ENCODE measurements at regions not wholly inside any gene's neighbourhood (a gene's known extent, or its start where the extent isn't known, plus 50 kb on each side); places are given as distances from the start of the nearest gene placed in this dataset.

DNA sequence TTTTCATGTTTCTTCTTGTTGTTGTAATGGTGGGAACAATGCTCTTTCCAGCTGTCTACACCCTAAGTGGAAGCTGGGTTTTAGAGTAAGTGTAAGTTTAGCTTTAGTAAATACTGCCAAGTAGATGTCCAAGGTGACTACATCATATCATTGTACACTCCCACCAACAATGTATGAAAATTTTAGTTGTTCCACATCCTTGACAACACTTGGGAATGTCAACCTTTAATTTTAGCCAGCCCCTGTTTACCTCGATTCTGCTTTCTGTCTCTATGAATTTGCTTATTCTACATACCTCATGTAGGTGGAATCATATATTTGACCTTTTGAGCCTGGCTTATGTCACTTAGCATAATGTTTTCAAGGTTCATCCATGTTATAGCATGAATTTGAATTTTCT is 93.0 kb downstream of the MTPAP start:
- Histone ChIP-seq H3K27me3 (ENCODE audit: control insufficient read depth, insufficient read depth) (no peaks in the 10 kb centered on the region), H3K4me1 (ENCODE audit: control insufficient read depth, insufficient read depth, low read length) (no peaks in the 10 kb centered on the region), H3K27ac (ENCODE audit: low read length) (no peak overlapping the region), H3K9me3 (ENCODE audit: control insufficient read depth, low read length) (no peaks in the 10 kb centered on the region), H3K4me3 (ENCODE audit: low read length) (no peak overlapping the region)
- WGBS = 88% methylated on average over 1 of the region's 1 CpG
- intact Hi-C loops (cut with DNase I) = no loop called here
- DNase-seq = no peak
- ATAC-seq = no peak

DNA sequence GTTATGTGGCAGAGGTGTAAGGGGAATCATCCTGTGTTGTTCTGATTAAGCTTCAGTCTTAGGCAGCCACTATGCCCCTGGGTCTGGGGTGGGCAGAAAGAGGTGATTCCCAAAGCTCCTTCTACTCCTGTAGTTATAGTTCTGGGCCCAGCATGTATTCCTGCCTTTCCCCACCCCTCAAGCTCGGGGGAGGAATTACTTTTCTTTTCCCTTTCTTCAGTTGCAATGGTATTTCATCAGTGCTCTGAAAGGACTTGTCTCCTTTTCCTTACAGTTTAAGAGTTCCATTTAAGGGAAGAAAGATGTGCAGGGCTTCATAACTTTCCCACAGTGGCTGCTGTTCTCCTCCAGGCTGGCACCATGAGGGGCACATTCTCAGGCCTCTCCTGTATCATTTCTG is 94.2 kb downstream of the MTPAP start:
- 58% methylated on average over 1 of the region's 1 CpG for WGBS
- Histone ChIP-seq H3K4me1 (ENCODE audit: control insufficient read depth, insufficient read depth, low read length) (no peaks in the 10 kb centered on the region), H3K4me3 (ENCODE audit: low read length) (no peak overlapping the region), H3K27ac (ENCODE audit: low read length) (no peak overlapping the region), H3K27me3 (ENCODE audit: control insufficient read depth, insufficient read depth) (no peaks in the 10 kb centered on the region), H3K9me3 (ENCODE audit: control insufficient read depth, low read length) (no peaks in the 10 kb centered on the region)
- ATAC-seq (no peak), DNase-seq (no peak)
- intact Hi-C loops (cut with DNase I) = no loop called here

DNA sequence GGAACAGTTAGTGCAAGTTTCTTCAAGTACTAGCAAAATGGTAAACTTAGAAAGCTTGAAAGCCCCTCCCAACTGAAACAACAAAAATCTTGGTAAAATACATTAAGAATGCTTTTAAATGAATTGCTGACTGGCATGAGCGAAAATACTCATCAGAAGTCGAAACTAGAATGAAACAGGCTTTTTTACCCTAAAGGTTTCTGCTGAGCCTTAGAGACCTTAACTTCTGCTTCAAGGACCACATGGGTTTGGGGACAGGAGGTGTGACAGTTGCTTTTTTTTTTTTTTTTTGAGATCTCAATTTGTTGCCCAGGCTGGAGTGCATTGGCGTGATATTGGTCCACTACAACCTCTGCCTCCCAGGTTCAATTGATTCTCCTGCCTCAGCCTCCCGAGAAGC is 100.3 kb downstream of the MTPAP start:
- intact Hi-C loops (cut with DNase I) = no loop called here
- WGBS = 97% methylated on average over 4 of the region's 4 CpGs
- Histone ChIP-seq H3K4me3 (ENCODE audit: low read length) (no peak overlapping the region), H3K9me3 (ENCODE audit: control insufficient read depth, low read length) (no peaks in the 10 kb centered on the region), H3K4me1 (ENCODE audit: control insufficient read depth, insufficient read depth, low read length) (no peaks in the 10 kb centered on the region), H3K27me3 (ENCODE audit: control insufficient read depth, insufficient read depth) (no peaks in the 10 kb centered on the region), H3K27ac (ENCODE audit: low read length) (no peak overlapping the region)
- no peak for DNase-seq
- ATAC-seq = no peak

DNA sequence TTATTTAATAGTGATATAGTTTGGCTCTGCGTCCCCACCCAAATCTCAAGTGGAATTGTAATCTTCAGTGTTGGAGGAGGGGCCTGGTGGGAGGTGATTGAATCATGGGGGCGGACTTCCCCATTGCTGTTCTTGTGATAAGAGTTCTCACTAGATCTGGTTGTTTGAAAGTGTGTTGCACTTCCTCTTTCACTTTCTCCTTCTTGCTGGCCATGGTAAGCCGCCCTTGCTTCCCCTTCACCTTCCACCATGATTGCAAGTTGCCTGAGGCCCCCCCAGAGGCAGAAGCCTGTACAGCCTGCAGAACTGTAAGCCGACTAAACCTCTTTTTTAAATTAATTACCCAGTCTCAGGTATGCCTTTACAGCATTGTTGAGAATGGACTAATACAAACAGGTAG is 101.4 kb downstream of the MTPAP start:
- Histone ChIP-seq H3K27me3 (ENCODE audit: control insufficient read depth, insufficient read depth) (no peaks in the 10 kb centered on the region), H3K4me1 (ENCODE audit: control insufficient read depth, insufficient read depth, low read length) (no peaks in the 10 kb centered on the region), H3K4me3 (ENCODE audit: low read length) (no peak overlapping the region), H3K27ac (ENCODE audit: low read length) (no peak overlapping the region), H3K9me3 (ENCODE audit: control insufficient read depth, low read length) (no peaks in the 10 kb centered on the region)
- ATAC-seq (no peak), DNase-seq (no peak)
- 86% methylated on average over 4 of the region's 4 CpGs for WGBS
- intact Hi-C loops (cut with DNase I) = no loop called here

DNA sequence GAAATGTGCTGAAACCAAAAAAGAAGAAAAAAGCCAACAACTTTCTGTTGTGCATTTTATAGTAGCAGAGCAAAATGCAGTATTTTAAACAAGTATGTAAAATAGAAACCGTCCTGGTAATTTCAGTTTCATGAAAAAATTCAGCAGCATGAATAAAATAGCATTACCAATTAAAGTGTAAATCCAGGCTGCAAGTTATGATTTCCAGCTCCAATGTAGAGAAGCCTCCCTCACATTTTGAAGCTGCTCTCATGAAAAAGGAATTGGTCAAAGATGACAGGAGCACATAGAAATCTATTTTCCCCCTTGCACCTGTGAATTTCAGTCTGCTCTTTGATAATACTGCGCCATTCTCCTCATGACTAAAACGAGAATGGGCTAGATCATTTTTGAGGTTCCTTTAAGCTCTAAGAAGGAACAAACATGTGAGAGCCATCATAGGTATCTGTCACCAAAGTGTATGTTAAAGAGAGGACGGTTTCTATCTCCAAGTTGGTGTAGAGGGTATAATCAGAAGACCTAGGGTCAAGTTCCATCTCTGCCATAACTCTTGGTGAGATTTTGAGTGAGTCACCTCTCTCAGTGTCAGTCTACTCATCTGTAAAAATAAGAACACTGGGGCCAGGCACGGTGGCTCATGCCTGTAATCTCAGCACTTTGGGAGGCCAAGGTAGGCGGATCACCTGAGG is 107.5 kb downstream of the MTPAP start:
- H3K27ac ChIP-seq (ENCODE audit: low read length) = no peak overlapping the region
- H3K4me1 ChIP-seq (ENCODE audit: control insufficient read depth, insufficient read depth, low read length) = peaks cover 1% of the 10 kb centered on the region
- 76% methylated on average over 6 of the region's 6 CpGs for WGBS
- intact Hi-C loops (cut with DNase I) = loop anchor here in 3 of 4 donors (5.0 kb wide), 2 partner anchors 239 to 244 kb away; no protein-coding TSS in a partner anchor
- H3K27me3 ChIP-seq (ENCODE audit: control insufficient read depth, insufficient read depth) = no peaks in the 10 kb centered on the region
- no peaks in the 10 kb centered on the region for H3K9me3 ChIP-seq (ENCODE audit: control insufficient read depth, low read length)
- no peak overlapping the region for H3K4me3 ChIP-seq (ENCODE audit: low read length)
- DNase-seq (no peak), ATAC-seq (no peak)

DNA sequence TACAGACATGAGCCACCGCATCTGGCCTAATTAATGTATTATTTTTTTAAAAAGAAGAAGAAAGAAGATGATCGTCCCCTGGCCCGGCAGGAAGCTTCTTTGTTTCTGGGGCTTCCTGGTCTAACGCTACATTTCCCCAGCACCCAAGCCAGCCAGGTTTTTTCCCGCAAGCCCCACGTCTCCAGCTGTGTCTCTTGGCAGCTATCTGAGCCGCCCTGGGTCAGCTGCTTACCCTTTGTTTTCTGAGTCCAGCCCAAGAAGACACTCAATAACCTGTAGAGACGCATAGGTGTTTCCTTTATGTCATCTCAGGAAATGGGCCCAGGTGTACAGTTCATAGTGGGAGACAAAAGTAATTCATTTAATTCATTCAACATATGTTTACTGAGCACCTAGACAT is 110.2 kb downstream of the MTPAP start:
- H3K4me1 ChIP-seq (ENCODE audit: control insufficient read depth, insufficient read depth, low read length) = peaks cover 1% of the 10 kb centered on the region
- no peaks in the 10 kb centered on the region for H3K9me3 ChIP-seq (ENCODE audit: control insufficient read depth, low read length)
- no peaks in the 10 kb centered on the region for H3K27me3 ChIP-seq (ENCODE audit: control insufficient read depth, insufficient read depth)
- intact Hi-C loops (cut with DNase I) = loop anchor here in 1 of 4 donors (2.0 kb wide), 1 partner anchor 240 kb away; no protein-coding TSS in a partner anchor
- DNase-seq (no peak), ATAC-seq (no peak)
- no peak overlapping the region for H3K4me3 ChIP-seq (ENCODE audit: low read length)
- H3K27ac ChIP-seq (ENCODE audit: low read length) = no peak overlapping the region
- 59% methylated on average over 8 of the region's 8 CpGs for WGBS

DNA sequence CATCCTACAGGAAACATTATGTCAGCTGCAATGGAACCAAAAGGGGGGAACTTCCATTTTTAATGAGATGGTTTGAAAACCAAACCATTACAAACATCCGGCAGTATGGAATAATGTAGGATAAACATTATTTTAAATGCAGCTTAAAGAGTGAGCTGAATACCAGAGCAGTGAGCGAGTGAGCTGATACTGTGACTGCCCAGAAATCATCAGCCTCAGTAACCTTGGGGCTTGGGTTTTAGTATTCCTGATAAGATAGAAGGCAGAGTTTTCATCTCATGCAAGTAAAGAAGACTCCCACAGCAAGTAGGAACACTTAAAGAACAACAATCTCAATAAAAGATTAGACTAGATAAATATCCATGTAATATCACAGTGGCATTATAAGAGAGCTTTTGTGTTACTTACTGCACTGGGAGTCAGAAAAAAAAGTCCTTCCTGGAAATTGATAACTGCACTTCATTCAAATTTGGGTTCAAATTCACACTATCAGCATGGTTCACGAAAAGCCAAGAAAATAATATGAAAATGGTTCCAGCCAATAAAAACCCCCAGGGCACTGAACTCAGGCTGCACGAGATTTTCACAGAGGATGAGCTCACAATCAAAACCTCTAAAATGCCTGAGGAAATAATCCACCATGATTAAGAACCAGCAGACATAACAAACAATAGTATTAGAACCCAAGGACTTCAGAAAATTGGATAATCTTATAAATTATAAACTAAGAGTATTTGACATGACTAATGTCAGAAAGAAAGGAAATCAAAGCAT is 115.7 kb downstream of the MTPAP start:
- H3K27ac ChIP-seq (ENCODE audit: low read length) = no peak overlapping the region
- 65% methylated on average over 4 of the region's 4 CpGs for WGBS
- H3K4me3 ChIP-seq (ENCODE audit: low read length) = no peak overlapping the region
- H3K27me3 ChIP-seq (ENCODE audit: control insufficient read depth, insufficient read depth) = no peaks in the 10 kb centered on the region
- ATAC-seq (no peak), DNase-seq (no peak)
- no peaks in the 10 kb centered on the region for H3K9me3 ChIP-seq (ENCODE audit: control insufficient read depth, low read length)
- intact Hi-C loops (cut with DNase I) = no loop called here
- H3K4me1 ChIP-seq (ENCODE audit: control insufficient read depth, insufficient read depth, low read length) = no peaks in the 10 kb centered on the region

DNA sequence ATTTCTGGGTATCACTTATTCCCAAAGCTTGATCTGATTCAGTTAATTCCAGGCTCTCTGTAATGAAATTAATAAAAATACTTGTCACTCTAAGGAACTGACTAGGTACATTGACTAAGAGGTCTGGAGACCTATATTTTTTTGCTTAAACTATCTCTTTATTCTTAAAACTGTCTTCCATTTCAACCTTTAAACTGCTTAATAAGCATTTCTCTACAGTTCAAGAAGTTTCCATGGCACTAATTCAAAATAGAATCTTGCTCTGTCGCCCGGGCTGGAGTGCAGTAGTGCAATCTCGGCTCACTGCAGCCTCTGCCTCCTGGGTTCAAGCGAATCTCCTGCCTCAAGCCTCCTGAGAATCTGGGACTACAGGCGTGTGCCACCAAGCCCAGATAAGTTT is 117.4 kb downstream of the MTPAP start:
- DNase-seq = no peak
- no peaks in the 10 kb centered on the region for H3K27me3 ChIP-seq (ENCODE audit: control insufficient read depth, insufficient read depth)
- H3K4me3 ChIP-seq (ENCODE audit: low read length) = no peak overlapping the region
- intact Hi-C loops (cut with DNase I) = no loop called here
- ATAC-seq = no peak
- peaks cover 4% of the 10 kb centered on the region for H3K4me1 ChIP-seq (ENCODE audit: control insufficient read depth, insufficient read depth, low read length)
- no peaks in the 10 kb centered on the region for H3K9me3 ChIP-seq (ENCODE audit: control insufficient read depth, low read length)
- no peak overlapping the region for H3K27ac ChIP-seq (ENCODE audit: low read length)
- 92% methylated on average over 5 of the region's 5 CpGs for WGBS

DNA sequence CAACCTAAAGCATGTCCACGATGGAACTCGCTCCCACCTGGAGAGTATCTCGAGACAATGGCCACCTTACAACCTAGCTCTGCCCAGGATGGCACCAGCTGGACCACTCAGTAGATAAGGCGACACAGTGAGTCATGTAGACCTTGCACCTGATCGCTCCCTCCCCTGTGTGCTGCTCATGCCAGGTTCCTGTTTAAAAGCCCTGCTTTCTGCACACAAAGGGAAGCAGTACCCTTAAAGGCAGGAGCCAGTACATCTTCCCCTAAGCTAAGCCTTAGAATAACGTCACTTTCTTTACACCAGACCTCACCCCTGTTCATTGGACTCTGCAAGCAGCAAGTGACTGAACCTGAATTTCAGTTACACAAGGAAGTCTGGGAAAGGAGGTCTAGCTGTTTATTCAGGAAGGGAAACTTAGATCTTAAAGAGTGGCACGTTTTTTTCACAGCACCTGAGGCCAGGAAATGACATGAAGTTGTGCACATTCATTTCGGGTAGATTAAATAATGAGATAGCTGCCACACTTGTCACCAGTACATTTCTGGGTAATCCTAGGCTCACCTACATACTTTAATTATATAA is 117.9 kb downstream of the MTPAP start:
- no peak for ATAC-seq
- DNase-seq = no peak
- 77% methylated on average over 8 of the region's 8 CpGs for WGBS
- Histone ChIP-seq H3K9me3 (ENCODE audit: control insufficient read depth, low read length) (no peaks in the 10 kb centered on the region), H3K27ac (ENCODE audit: low read length) (no peak overlapping the region), H3K4me1 (ENCODE audit: control insufficient read depth, insufficient read depth, low read length) (peaks cover 4% of the 10 kb centered on the region), H3K4me3 (ENCODE audit: low read length) (no peak overlapping the region), H3K27me3 (ENCODE audit: control insufficient read depth, insufficient read depth) (no peaks in the 10 kb centered on the region)
- intact Hi-C loops (cut with DNase I) = no loop called here

DNA sequence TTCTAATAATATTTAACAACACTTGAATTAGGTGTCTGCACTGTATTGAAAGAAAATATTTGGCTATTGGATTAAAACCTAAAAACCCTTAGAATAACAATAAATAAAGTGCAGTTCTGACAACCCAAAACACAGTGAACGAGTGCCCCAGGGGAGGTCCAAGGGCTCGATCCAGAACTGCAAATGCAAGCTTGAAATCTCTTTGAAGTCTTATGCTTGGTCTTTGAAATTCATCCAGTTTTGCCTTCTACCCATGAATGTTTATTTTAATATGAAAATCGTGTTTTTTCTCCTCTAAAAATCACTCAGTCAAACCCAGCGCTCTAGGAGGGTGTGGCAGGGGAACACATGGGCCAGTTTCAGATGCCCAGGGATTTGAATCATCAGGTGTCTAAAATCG is 119.5 kb downstream of the MTPAP start:
- H3K9me3 ChIP-seq (ENCODE audit: control insufficient read depth, low read length) = no peaks in the 10 kb centered on the region
- 85% methylated on average over 5 of the region's 5 CpGs for WGBS
- intact Hi-C loops (cut with DNase I) = no loop called here
- H3K4me3 ChIP-seq (ENCODE audit: low read length) = no peak overlapping the region
- DNase-seq = no peak
- no peaks in the 10 kb centered on the region for H3K27me3 ChIP-seq (ENCODE audit: control insufficient read depth, insufficient read depth)
- ATAC-seq = no peak
- H3K27ac ChIP-seq (ENCODE audit: low read length) = no peak overlapping the region
- peaks cover 4% of the 10 kb centered on the region for H3K4me1 ChIP-seq (ENCODE audit: control insufficient read depth, insufficient read depth, low read length)

DNA sequence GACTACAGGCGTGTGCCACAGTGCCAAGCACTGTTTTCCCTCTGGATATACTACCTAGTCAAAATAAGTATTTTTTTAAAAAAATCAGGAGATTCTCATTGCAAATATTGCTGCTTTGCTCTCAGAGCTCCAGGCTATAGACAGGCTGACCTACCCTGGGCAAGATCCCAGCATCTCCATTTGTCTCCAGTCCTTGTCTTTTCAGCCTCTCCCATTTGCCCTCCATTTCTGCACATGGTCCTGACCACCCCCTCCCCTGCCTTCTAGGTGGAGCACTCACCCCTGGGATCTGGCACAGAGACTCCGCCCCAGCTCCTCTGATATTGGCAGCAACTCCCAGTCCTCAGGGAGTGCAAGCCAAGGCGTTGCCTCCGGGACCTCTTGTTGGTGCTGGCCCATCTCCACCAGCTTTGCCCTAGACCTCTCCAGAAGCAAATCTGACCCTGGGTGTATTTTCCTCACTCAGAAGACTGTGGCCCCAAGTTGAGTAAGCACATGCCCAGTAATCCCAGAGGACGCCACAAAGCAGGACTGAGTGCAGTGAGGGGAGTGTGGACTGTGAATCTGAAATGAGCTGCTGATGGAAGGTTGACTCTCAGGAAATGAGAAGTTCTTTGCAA is 120.6 kb downstream of the MTPAP start:
- H3K27me3 ChIP-seq (ENCODE audit: control insufficient read depth, insufficient read depth) = no peaks in the 10 kb centered on the region
- WGBS = 67% methylated on average over 5 of the region's 5 CpGs
- H3K4me1 ChIP-seq (ENCODE audit: control insufficient read depth, insufficient read depth, low read length) = peaks cover 4% of the 10 kb centered on the region
- H3K27ac ChIP-seq (ENCODE audit: low read length) = no peak overlapping the region
- H3K4me3 ChIP-seq (ENCODE audit: low read length) = no peak overlapping the region
- intact Hi-C loops (cut with DNase I) = no loop called here
- no peak for DNase-seq
- H3K9me3 ChIP-seq (ENCODE audit: control insufficient read depth, low read length) = no peaks in the 10 kb centered on the region
- peak; percentile 62 to 73 for ATAC-seq
